GM18508 (cell line): ENCODE measurements at regions not wholly inside any gene's neighbourhood (a gene's known extent, or its start where the extent isn't known, plus 50 kb on each side); places are given as distances from the start of the nearest gene placed in this dataset.
"Not testable (repeated sequence)": the region's sequence is repeated elsewhere in the genome, so short reads cannot be mapped to it uniquely, and the experiment has no call there.

Experiments
- ATAC-seq: cut with Tn5 transposase; IDR thresholded peaks from one replicate; pipeline ENCODE4 v1.9.1; 2021; ENCODE audit warnings: moderate number of reproducible peaks; ENCODE audit not compliant: insufficient read depth, unreplicated experiment

GRCh38 chr9:95689669-95690068 lies 172.9 kb upstream of the PTCH1 start:
- ATAC-seq, result no peak

GRCh38 chr9:95684516-95684915 lies 167.7 kb upstream of the PTCH1 start:
- no peak for ATAC-seq

GRCh38 chr9:95680306-95680705 lies 163.5 kb upstream of the PTCH1 start:
- not testable (repeated sequence) for ATAC-seq

GRCh38 chr9:95679874-95680273 lies 163.1 kb upstream of the PTCH1 start:
- ATAC-seq, result no peak

- no peak for ATAC-seq
Observed at GRCh38 chr9:95678759-95679158, 162.0 kb upstream of the PTCH1 start.

GRCh38 chr9:95670122-95670521 lies 153.4 kb upstream of the PTCH1 start:
- no peak for ATAC-seq

GRCh38 chr9:95669253-95669652 lies 152.5 kb upstream of the PTCH1 start:
- no peak for ATAC-seq

- no peak for ATAC-seq
Observed at GRCh38 chr9:95667789-95668188, 151.0 kb upstream of the PTCH1 start.

GRCh38 chr9:95666785-95667155 lies 150.0 kb upstream of the PTCH1 start:
- ATAC-seq, result no peak

- no peak for ATAC-seq
Observed at GRCh38 chr9:95666096-95666784, 149.5 kb upstream of the PTCH1 start.

- no peak for ATAC-seq
Observed at GRCh38 chr9:95653246-95653645, 136.5 kb upstream of the PTCH1 start.

- no peak for ATAC-seq
Observed at GRCh38 chr9:95650720-95651119, 133.9 kb upstream of the PTCH1 start.

GRCh38 chr9:95649801-95650213 lies 133.0 kb upstream of the PTCH1 start:
- ATAC-seq, result no peak

- no peak for ATAC-seq
Observed at GRCh38 chr9:95648225-95648624, 131.5 kb upstream of the PTCH1 start.

GRCh38 chr9:95645992-95646391 lies 129.2 kb upstream of the PTCH1 start:
- no peak for ATAC-seq

GRCh38 chr9:95645579-95645978 lies 128.8 kb upstream of the PTCH1 start:
- ATAC-seq, result no peak

GRCh38 chr9:95644377-95644776 lies 127.6 kb upstream of the PTCH1 start:
- ATAC-seq, result no peak

GRCh38 chr9:95643619-95644018 lies 126.8 kb upstream of the PTCH1 start:
- no peak for ATAC-seq

- no peak for ATAC-seq
Observed at GRCh38 chr9:95642189-95642588, 125.4 kb upstream of the PTCH1 start.

GRCh38 chr9:95641586-95641985 lies 124.8 kb upstream of the PTCH1 start:
- ATAC-seq, result no peak

GRCh38 chr9:95640336-95640735 lies 123.6 kb upstream of the PTCH1 start:
- no peak for ATAC-seq

- ATAC-seq, result no peak
Observed at GRCh38 chr9:95635986-95636671, 119.4 kb upstream of the PTCH1 start.
